Naive thymus-derived CD8-positive, alpha-beta T cell (primary cell): ENCODE measurements at regions not wholly inside any gene's neighbourhood (a gene's known extent, or its start where the extent isn't known, plus 50 kb on each side); places are given as distances from the start of the nearest gene placed in this dataset.
A peak's percentile ranks its signal among the peaks of the same experiment; 100 is the strongest.
"Not testable (repeated sequence)": the region's sequence is repeated elsewhere in the genome, so short reads cannot be mapped to it uniquely, and the experiment has no call there.

Experiments used
- ATAC-seq, 2 donors: fragments of 150-1000 bp; cut with Tn5 transposase in 1 of 2; sonication (Bioruptor Pico), chemical (Tn5 transposase) in 1 of 2; 1 replicate in 1 of 2; 2 replicates in 1 of 2; pipeline ENCODE4 v1.10.0; 2021; ENCODE audit warnings: mild to moderate bottlenecking in 2 of 2, moderate library complexity in 2 of 2
- POLR2A ChIA-PET: fragments of 350-600 bp; sonication (Branson Sonifier 250); formaldehyde crosslinking; loops from one replicate; lab custom pipeline; 2021; ENCODE audit warnings: antibody characterized with exemption; lab: Charles Lee
- DNase-seq, 10 donors: peaks; one replicate each; pipeline versions ENCODE4 v3.0.0 to v3.0.0-alpha.2; 2020 to 2022
- H3K27ac Mint-ChIP-seq, 10 donors: one replicate each; pipeline ENCODE4 v1.8.0; 2020 to 2022; ENCODE audit warnings: mild to moderate bottlenecking in 10 of 10, mixed read lengths in 10 of 10, moderate library complexity in 4 of 10, inconsistent platforms in 1 of 10
- H3K27me3 Mint-ChIP-seq, 5 donors: one replicate each; pipeline ENCODE4 v1.8.0; 2021 to 2022; ENCODE audit warnings: mixed read lengths in 5 of 5
- H3K36me3 Mint-ChIP-seq, 3 donors: one replicate each; pipeline ENCODE4 v1.8.0; 2020 to 2022; ENCODE audit warnings: mixed read lengths in 3 of 3, mild to moderate bottlenecking in 2 of 3, inconsistent platforms in 1 of 3
- H3K4me1 Mint-ChIP-seq, 4 donors: one replicate each; pipeline ENCODE4 v1.8.0; 2021 to 2022; ENCODE audit warnings: mixed read lengths in 4 of 4
- H3K4me3 Mint-ChIP-seq, 10 donors: one replicate each; pipeline ENCODE4 v1.8.0; 2020 to 2022; ENCODE audit warnings: mild to moderate bottlenecking in 10 of 10, mixed read lengths in 10 of 10, moderate library complexity in 6 of 10, inconsistent platforms in 1 of 10
- H3K9me3 Mint-ChIP-seq, 9 donors: one replicate each; pipeline ENCODE4 v1.8.0; 2020 to 2022; ENCODE audit warnings: mixed read lengths in 9 of 9, mild to moderate bottlenecking in 3 of 9, inconsistent platforms in 1 of 9, moderate library complexity in 1 of 9

- H3K27ac Mint-ChIP-seq, result no peak overlapping the region
- DNase-seq (no peak), ATAC-seq (no peak)
- peaks cover 0 to 1% (median 0%) of the 10 kb centered on the region in 3 donors for H3K36me3 Mint-ChIP-seq
- H3K9me3 Mint-ChIP-seq, result peaks cover 0 to 11% (median 0%) of the 10 kb centered on the region in 9 donors
- POLR2A ChIA-PET, result interaction anchor here (0.6 kb wide), 1 partner anchor 49 kb away, joined by 8 read pairs; no protein-coding TSS in a partner anchor
- peaks cover 0 to 1% (median 0%) of the 10 kb centered on the region in 4 donors for H3K4me1 Mint-ChIP-seq
- H3K4me3 Mint-ChIP-seq, result no peak overlapping the region
- H3K27me3 Mint-ChIP-seq, result no peaks in the 10 kb centered on the region
Measured at GRCh38 chr12:127802271-127802670, 464.7 kb upstream of the TMEM132C start.

DNA sequence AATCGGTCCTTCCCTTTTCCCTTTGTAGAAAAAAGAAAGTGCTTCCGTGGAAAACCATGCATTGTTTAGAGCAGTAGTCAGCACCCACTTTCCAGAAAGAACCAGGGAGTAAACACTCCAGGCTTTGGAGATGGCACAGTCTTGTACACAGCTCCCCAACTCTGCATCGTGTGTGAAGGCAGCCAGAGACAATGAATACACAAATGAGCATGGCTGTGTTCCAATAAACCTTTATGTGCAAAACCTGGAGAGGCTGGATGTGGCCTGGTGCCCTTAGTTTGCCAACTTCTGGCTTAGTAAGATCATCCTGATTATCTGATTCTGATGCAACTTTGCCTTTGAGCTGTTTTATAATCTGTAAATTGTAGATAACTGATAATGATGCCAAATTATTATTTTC is 463.4 kb upstream of the TMEM132C start:
- H3K4me1 Mint-ChIP-seq, result peaks cover 0 to 1% (median 0%) of the 10 kb centered on the region in 4 donors
- H3K36me3 Mint-ChIP-seq, result peaks cover 0 to 1% (median 0%) of the 10 kb centered on the region in 3 donors
- H3K27ac Mint-ChIP-seq, result no peak overlapping the region
- ATAC-seq, result no peak
- no peak overlapping the region for H3K4me3 Mint-ChIP-seq
- POLR2A ChIA-PET, result no interaction called here
- peaks cover 0 to 9% (median 0%) of the 10 kb centered on the region in 9 donors for H3K9me3 Mint-ChIP-seq
- DNase-seq, result no peak
- no peaks in the 10 kb centered on the region for H3K27me3 Mint-ChIP-seq

DNA sequence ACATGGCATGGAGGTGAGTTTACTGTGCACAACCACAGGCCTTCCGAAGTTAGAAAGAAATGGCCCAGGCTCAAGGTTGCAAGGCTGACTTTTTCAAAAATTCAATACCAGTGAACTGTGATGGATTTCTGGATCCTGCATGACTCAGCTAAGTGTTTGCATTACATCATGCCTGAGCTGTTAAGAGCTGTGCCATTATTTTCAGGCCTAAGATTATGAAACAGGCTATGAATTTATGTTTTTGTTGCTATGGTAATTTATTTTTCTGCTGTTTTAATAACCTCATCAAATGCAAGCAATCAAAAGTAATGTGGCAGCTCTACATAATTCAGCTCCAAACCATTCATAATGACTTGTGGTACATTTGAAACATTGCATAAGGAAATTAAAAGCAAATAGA is 457.7 kb upstream of the TMEM132C start:
- ATAC-seq (no peak), DNase-seq (no peak)
- Mint-ChIP-seq H3K9me3 (peaks cover 0 to 10% (median 4%) of the 10 kb centered on the region in 9 donors), H3K27me3 (peaks cover 0 to 12% (median 0%) of the 10 kb centered on the region in 5 donors), H3K4me1 (no peaks in the 10 kb centered on the region), H3K27ac (no peak overlapping the region), H3K4me3 (no peak overlapping the region), H3K36me3 (peaks cover 0 to 1% (median 0%) of the 10 kb centered on the region in 3 donors)
- POLR2A ChIA-PET, result no interaction called here

GRCh38 chr12:127810041-127810440 is 456.9 kb upstream of the TMEM132C start:
- Mint-ChIP-seq H3K36me3 (no peaks in the 10 kb centered on the region), H3K9me3 (peaks cover 0 to 15% (median 5%) of the 10 kb centered on the region in 9 donors), H3K4me1 (no peaks in the 10 kb centered on the region), H3K4me3 (no peak overlapping the region), H3K27ac (no peak overlapping the region), H3K27me3 (peaks cover 0 to 12% (median 0%) of the 10 kb centered on the region in 5 donors)
- ATAC-seq (no peak), DNase-seq (no peak)
- POLR2A ChIA-PET, result no interaction called here

- H3K4me3 Mint-ChIP-seq, H3K4me1 Mint-ChIP-seq, POLR2A ChIA-PET, ATAC-seq, DNase-seq, H3K36me3 Mint-ChIP-seq: not testable (repeated sequence)
- Mint-ChIP-seq H3K27ac (peak overlapping the region in 1 of 10 donors; percentile 46), H3K27me3 (peaks cover 0 to 12% (median 0%) of the 10 kb centered on the region in 5 donors), H3K9me3 (peaks cover 0 to 16% (median 5%) of the 10 kb centered on the region in 9 donors)
Measured at GRCh38 chr12:127810459-127810858, 456.5 kb upstream of the TMEM132C start.

DNA sequence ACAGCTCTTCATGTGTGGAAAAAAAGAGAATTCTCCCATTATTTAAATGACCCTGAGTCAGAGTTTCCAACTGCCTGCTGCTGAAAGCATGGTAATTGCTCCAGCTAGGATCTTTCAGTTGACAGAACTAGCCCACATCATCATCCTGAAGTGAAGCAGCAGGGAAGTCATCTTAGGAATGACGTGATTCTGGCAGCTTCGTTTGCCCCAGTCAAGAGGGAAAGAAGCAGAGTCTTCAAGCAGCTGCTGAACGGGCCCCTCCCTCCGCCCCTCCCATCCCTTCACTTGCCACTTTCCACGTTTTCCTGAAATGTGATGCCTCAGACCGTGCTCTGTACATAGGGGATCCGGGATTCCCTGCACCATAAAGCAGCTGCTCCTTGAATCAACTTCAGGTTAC is 455.0 kb upstream of the TMEM132C start:
- Mint-ChIP-seq H3K27ac (no peak overlapping the region), H3K4me1 (no peaks in the 10 kb centered on the region), H3K27me3 (peaks cover 0 to 12% (median 0%) of the 10 kb centered on the region in 5 donors), H3K4me3 (no peak overlapping the region), H3K36me3 (no peaks in the 10 kb centered on the region), H3K9me3 (peaks cover 0 to 19% (median 6%) of the 10 kb centered on the region in 9 donors)
- POLR2A ChIA-PET, result no interaction called here
- ATAC-seq (no peak), DNase-seq (no peak)

GRCh38 chr12:127813147-127813546 is 453.8 kb upstream of the TMEM132C start:
- POLR2A ChIA-PET, result no interaction called here
- ATAC-seq (no peak), DNase-seq (no peak)
- H3K36me3 Mint-ChIP-seq, result no peaks in the 10 kb centered on the region
- peaks cover 0 to 12% (median 0%) of the 10 kb centered on the region in 5 donors for H3K27me3 Mint-ChIP-seq
- H3K9me3 Mint-ChIP-seq, result peaks cover 0 to 19% (median 6%) of the 10 kb centered on the region in 9 donors
- no peaks in the 10 kb centered on the region for H3K4me1 Mint-ChIP-seq
- H3K27ac Mint-ChIP-seq, result no peak overlapping the region
- no peak overlapping the region for H3K4me3 Mint-ChIP-seq

DNA sequence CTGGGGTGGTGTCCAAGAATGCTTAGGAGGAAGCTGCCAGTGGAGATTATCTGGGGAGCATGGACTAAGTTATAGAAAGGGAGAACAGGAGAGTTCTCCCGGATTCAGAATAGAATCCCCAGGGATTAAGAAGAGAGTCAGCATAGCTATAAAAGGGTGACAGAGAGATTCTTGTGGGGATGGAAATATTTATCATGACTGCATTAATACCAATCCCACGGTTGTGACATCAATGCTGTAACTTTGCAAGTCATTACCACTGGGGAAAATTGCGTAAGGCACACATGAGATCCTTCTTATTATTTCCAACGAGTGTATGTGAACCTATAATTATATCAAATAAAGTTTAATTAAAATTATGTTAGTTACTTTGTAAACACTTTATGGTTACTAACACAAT is 447.9 kb upstream of the TMEM132C start:
- Mint-ChIP-seq H3K27me3 (peaks cover 0 to 4% (median 0%) of the 10 kb centered on the region in 5 donors), H3K4me1 (no peaks in the 10 kb centered on the region), H3K36me3 (no peaks in the 10 kb centered on the region), H3K27ac (no peak overlapping the region), H3K9me3 (peaks cover under 1 to 19% (median 7%) of the 10 kb centered on the region in 9 donors), H3K4me3 (no peak overlapping the region)
- DNase-seq (no peak), ATAC-seq (no peak)
- POLR2A ChIA-PET, result no interaction called here

- DNase-seq (no peak), ATAC-seq (no peak)
- Mint-ChIP-seq H3K9me3 (peaks cover 0 to 18% (median 11%) of the 10 kb centered on the region in 9 donors), H3K36me3 (no peaks in the 10 kb centered on the region), H3K27ac (no peak overlapping the region), H3K4me1 (no peaks in the 10 kb centered on the region), H3K27me3 (peaks cover 0 to 4% (median 0%) of the 10 kb centered on the region in 5 donors), H3K4me3 (no peak overlapping the region)
- POLR2A ChIA-PET, result no interaction called here
Measured at GRCh38 chr12:127820271-127820670, 446.7 kb upstream of the TMEM132C start.

- no peaks in the 10 kb centered on the region for H3K36me3 Mint-ChIP-seq
- ATAC-seq, result no peak
- peaks cover 0 to 19% (median 10%) of the 10 kb centered on the region in 9 donors for H3K9me3 Mint-ChIP-seq
- H3K27ac Mint-ChIP-seq, result no peak overlapping the region
- no peak for DNase-seq
- H3K27me3 Mint-ChIP-seq, result peaks cover 0 to 4% (median 0%) of the 10 kb centered on the region in 5 donors
- H3K4me1 Mint-ChIP-seq, result no peaks in the 10 kb centered on the region
- no peak overlapping the region for H3K4me3 Mint-ChIP-seq
- POLR2A ChIA-PET, result no interaction called here
Measured at GRCh38 chr12:127820846-127821245, 446.1 kb upstream of the TMEM132C start.

DNA sequence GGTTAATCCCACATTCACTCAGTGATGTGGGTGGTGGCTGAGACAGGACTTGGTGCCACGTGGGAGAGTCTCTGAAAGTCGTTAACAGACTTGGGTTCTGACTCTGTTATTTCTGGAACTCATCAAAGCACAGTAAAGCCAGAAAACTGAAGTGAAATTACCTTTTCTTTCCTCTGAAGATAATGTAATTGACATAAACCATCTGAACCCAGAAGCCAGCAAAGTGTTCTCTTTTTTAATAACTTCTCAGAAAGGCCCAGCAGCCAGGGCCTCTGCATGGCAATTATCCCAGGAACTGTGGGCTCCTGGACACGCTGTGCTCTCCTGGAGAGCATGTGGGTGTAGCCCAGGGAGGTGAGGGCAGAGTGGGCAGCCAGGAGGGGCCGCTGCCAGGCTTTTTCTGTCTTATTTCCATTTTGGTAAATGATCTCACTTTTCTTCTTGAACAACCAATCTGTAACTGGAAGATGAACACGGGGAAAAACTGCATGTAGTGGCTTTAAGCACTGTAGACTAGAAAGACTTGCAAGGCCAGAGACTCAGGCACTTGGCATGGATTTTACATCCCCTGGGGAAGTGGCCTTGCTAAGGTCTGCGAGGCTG is 444.1 kb upstream of the TMEM132C start:
- DNase-seq (no peak), ATAC-seq (no peak)
- H3K4me1 Mint-ChIP-seq, result no peaks in the 10 kb centered on the region
- H3K36me3 Mint-ChIP-seq, result no peaks in the 10 kb centered on the region
- H3K27me3 Mint-ChIP-seq, result peaks cover 0 to 4% (median 0%) of the 10 kb centered on the region in 5 donors
- H3K9me3 Mint-ChIP-seq, result peaks cover 0 to 23% (median 10%) of the 10 kb centered on the region in 9 donors
- POLR2A ChIA-PET, result no interaction called here
- H3K4me3 Mint-ChIP-seq, result no peak overlapping the region
- H3K27ac Mint-ChIP-seq, result no peak overlapping the region

DNA sequence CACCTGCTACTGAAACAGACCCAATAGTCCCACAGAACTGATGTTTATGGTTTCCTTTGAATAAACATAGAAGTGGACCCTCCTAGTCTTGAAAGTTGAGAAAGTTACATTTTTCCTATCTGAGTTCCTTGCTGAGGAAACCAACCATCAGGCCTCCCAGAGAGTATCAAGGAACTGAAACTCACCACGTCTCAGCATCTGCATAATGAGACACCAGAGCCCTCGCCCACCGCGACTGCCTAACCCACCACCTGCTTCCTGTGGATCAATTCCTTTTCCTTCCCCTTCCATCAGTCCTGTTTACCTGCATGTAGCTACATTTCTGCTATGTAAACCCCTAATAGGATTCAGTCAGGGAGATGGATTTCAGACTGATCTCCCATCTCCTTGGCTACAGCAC is 443.2 kb upstream of the TMEM132C start:
- peaks cover 0 to 23% (median 10%) of the 10 kb centered on the region in 9 donors for H3K9me3 Mint-ChIP-seq
- no peak for ATAC-seq
- no peak overlapping the region for H3K4me3 Mint-ChIP-seq
- H3K27ac Mint-ChIP-seq, result peak overlapping the region in 1 of 10 donors; percentile 41
- H3K4me1 Mint-ChIP-seq, result no peaks in the 10 kb centered on the region
- no peak for DNase-seq
- POLR2A ChIA-PET, result no interaction called here
- H3K36me3 Mint-ChIP-seq, result no peaks in the 10 kb centered on the region
- peaks cover 0 to 4% (median 0%) of the 10 kb centered on the region in 5 donors for H3K27me3 Mint-ChIP-seq

GRCh38 chr12:127829281-127830064 is 437.5 kb upstream of the TMEM132C start:
- no peaks in the 10 kb centered on the region for H3K27me3 Mint-ChIP-seq
- DNase-seq (no peak), ATAC-seq (no peak)
- peaks cover 0 to 20% (median 8%) of the 10 kb centered on the region in 9 donors for H3K9me3 Mint-ChIP-seq
- no peaks in the 10 kb centered on the region for H3K4me1 Mint-ChIP-seq
- H3K27ac Mint-ChIP-seq, result no peak overlapping the region
- POLR2A ChIA-PET, result no interaction called here
- H3K4me3 Mint-ChIP-seq, result no peak overlapping the region
- no peaks in the 10 kb centered on the region for H3K36me3 Mint-ChIP-seq
